Activated CD8-positive, alpha-beta T cell treated with anti-CD3 and anti-CD28 coated beads for 36 hours (primary cell): ENCODE measurements at regions not wholly inside any gene's neighbourhood (a gene's known extent, or its start where the extent isn't known, plus 50 kb on each side); places are given as distances from the start of the nearest gene placed in this dataset.
"Not testable (repeated sequence)": the region's sequence is repeated elsewhere in the genome, so short reads cannot be mapped to it uniquely, and the experiment has no call there.

Experiments used
- ATAC-seq: fragments of 200-7000 bp; cut with Tn5 transposase; one replicate; pipeline ENCODE4 v1.10.0; 2021; ENCODE audit warnings: mild to moderate bottlenecking, moderate library complexity
- CTCF ChIA-PET: fragments of 350-600 bp; sonication (Branson Sonifier 250); formaldehyde crosslinking; loops from one replicate; lab custom pipeline; 2021; ENCODE audit warnings: antibody characterized with exemption; lab: Charles Lee
- POLR2A ChIA-PET: fragments of 350-600 bp; sonication (Branson Sonifier 250); formaldehyde crosslinking; loops from one replicate; lab custom pipeline; 2021; ENCODE audit warnings: antibody characterized with exemption; lab: Charles Lee
- DNase-seq: peaks from one replicate; pipeline ENCODE4 v3.0.0-alpha.2; 2020
- H3K27ac Mint-ChIP-seq: one replicate; pipeline ENCODE4 v1.8.0; 2021; ENCODE audit warnings: mild to moderate bottlenecking, mixed read lengths
- H3K27me3 Mint-ChIP-seq: one replicate; pipeline ENCODE4 v1.8.0; 2021; ENCODE audit warnings: mixed read lengths
- H3K36me3 Mint-ChIP-seq: one replicate; pipeline ENCODE4 v1.8.0; 2021; ENCODE audit warnings: low read depth, mixed read lengths
- H3K4me1 Mint-ChIP-seq: one replicate; pipeline ENCODE4 v1.8.0; 2021; ENCODE audit warnings: low read depth, mixed read lengths
- H3K4me3 Mint-ChIP-seq: one replicate; pipeline ENCODE4 v1.8.0; 2021; ENCODE audit warnings: mild to moderate bottlenecking, moderate library complexity, mixed read lengths
- H3K9me3 Mint-ChIP-seq: one replicate; pipeline ENCODE4 v1.8.0; 2021; ENCODE audit warnings: mixed read lengths
- intact Hi-C: fragments of 100-400 bp; cut with micrococcal nuclease; formaldehyde crosslinking; loops from one replicate; pipeline ENCODE4 v1.10.0; 2022
- TF ChIP-seq, protein P1 (sequence below): fragments of 200-600 bp; IDR thresholded peaks from one replicate; pipeline ENCODE4 v1.8.0; 2022; ENCODE audit warnings: antibody characterized with exemption, mild to moderate bottlenecking

- no peak for DNase-seq
- Mint-ChIP-seq H3K9me3 (peaks cover 11% of the 10 kb centered on the region), H3K27me3 (peaks cover 2% of the 10 kb centered on the region), H3K4me1 (no peaks in the 10 kb centered on the region), H3K36me3 (no peaks in the 10 kb centered on the region), H3K27ac (no peak overlapping the region), H3K4me3 (no peak overlapping the region)
- TF ChIP-seq, protein P1, sequence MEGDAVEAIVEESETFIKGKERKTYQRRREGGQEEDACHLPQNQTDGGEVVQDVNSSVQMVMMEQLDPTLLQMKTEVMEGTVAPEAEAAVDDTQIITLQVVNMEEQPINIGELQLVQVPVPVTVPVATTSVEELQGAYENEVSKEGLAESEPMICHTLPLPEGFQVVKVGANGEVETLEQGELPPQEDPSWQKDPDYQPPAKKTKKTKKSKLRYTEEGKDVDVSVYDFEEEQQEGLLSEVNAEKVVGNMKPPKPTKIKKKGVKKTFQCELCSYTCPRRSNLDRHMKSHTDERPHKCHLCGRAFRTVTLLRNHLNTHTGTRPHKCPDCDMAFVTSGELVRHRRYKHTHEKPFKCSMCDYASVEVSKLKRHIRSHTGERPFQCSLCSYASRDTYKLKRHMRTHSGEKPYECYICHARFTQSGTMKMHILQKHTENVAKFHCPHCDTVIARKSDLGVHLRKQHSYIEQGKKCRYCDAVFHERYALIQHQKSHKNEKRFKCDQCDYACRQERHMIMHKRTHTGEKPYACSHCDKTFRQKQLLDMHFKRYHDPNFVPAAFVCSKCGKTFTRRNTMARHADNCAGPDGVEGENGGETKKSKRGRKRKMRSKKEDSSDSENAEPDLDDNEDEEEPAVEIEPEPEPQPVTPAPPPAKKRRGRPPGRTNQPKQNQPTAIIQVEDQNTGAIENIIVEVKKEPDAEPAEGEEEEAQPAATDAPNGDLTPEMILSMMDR, result no peak
- ATAC-seq, result no peak
- ChIA-PET CTCF (no interaction called here), POLR2A (no interaction called here)
- intact Hi-C loops, result no loop called here
These were observed 172.6 kb downstream of the PDCD6IP start for GRCh38 chr3:33971055-33971454.

- DNase-seq, result no peak
- ChIA-PET POLR2A (no interaction called here), CTCF (interaction anchor here (0.9 kb wide), 2 partner anchors 41 to 93 kb away, joined by 3 read pairs; no protein-coding TSS in a partner anchor)
- Mint-ChIP-seq H3K9me3 (peaks cover 5% of the 10 kb centered on the region), H3K27me3 (peaks cover 3% of the 10 kb centered on the region), H3K4me3 (no peak overlapping the region), H3K27ac (no peak overlapping the region), H3K4me1 (no peaks in the 10 kb centered on the region), H3K36me3 (no peaks in the 10 kb centered on the region)
- ATAC-seq, result no peak
- intact Hi-C loops, result no loop called here
- TF ChIP-seq, protein P1, result no peak
These were observed 177.0 kb downstream of the PDCD6IP start for GRCh38 chr3:33975463-33975862.

DNA sequence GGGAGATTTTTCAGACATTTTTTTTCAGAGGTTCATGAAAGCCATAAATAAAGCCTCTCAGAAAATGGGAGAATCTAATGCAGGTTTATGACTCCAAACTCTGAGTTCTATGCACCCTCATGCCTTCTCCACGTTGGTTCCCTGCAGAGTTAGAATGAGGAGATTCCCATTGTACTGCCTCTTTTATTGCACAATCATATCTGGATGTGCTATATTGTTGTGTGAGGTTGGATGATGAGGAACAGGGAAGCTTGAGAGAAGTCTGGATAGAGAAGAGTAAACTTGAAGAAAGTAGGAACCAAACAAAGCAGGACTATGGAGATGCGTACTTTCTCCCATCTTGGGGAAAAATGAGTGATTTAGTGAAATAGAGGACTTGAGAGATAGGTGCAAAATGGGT is 178.8 kb downstream of the PDCD6IP start:
- Mint-ChIP-seq H3K4me3 (no peak overlapping the region), H3K9me3 (no peaks in the 10 kb centered on the region), H3K4me1 (no peaks in the 10 kb centered on the region), H3K27ac (no peak overlapping the region), H3K36me3 (no peaks in the 10 kb centered on the region), H3K27me3 (peaks cover 3% of the 10 kb centered on the region)
- ATAC-seq, result no peak
- intact Hi-C loops, result no loop called here
- CTCF ChIA-PET, result no interaction called here
- POLR2A ChIA-PET, result no interaction called here
- no peak for DNase-seq
- TF ChIP-seq, protein P1, result no peak

- Mint-ChIP-seq H3K27me3 (peaks cover 3% of the 10 kb centered on the region), H3K27ac (no peak overlapping the region), H3K4me3 (no peak overlapping the region), H3K4me1 (no peaks in the 10 kb centered on the region), H3K9me3 (no peaks in the 10 kb centered on the region), H3K36me3 (no peaks in the 10 kb centered on the region)
- intact Hi-C loops, result no loop called here
- TF ChIP-seq, protein P1, result no peak
- ChIA-PET POLR2A (interaction anchor here (0.6 kb wide), 1 partner anchor 37 kb away, joined by 3 read pairs; no protein-coding TSS in a partner anchor), CTCF (no interaction called here)
- DNase-seq (no peak), ATAC-seq (no peak)
These were observed 181.8 kb downstream of the PDCD6IP start for GRCh38 chr3:33980252-33980651.

- peaks cover 2% of the 10 kb centered on the region for H3K27me3 Mint-ChIP-seq
- no peaks in the 10 kb centered on the region for H3K36me3 Mint-ChIP-seq
- ATAC-seq (no peak), DNase-seq (no peak)
- H3K4me1 Mint-ChIP-seq, result peaks cover 7% of the 10 kb centered on the region
- ChIA-PET POLR2A (no interaction called here), CTCF (no interaction called here)
- no peak overlapping the region for H3K4me3 Mint-ChIP-seq
- intact Hi-C loops, result no loop called here
- TF ChIP-seq, protein P1, result no peak
- no peaks in the 10 kb centered on the region for H3K9me3 Mint-ChIP-seq
- H3K27ac Mint-ChIP-seq, result no peak overlapping the region
These were observed 183.9 kb downstream of the PDCD6IP start for GRCh38 chr3:33982269-33982798.

- H3K9me3 Mint-ChIP-seq, intact Hi-C loops, H3K4me3 Mint-ChIP-seq, H3K4me1 Mint-ChIP-seq, H3K27ac Mint-ChIP-seq, H3K27me3 Mint-ChIP-seq, POLR2A ChIA-PET, CTCF ChIA-PET, ATAC-seq, DNase-seq, H3K36me3 Mint-ChIP-seq: not testable (repeated sequence)
These were observed 184.5 kb downstream of the PDCD6IP start for GRCh38 chr3:33982949-33983348.
